HG03378 (cell line): ENCODE measurements at regions not wholly inside any gene's neighbourhood (a gene's known extent, or its start where the extent isn't known, plus 50 kb on each side); places are given as distances from the start of the nearest gene placed in this dataset.

Source experiments
- ATAC-seq: cut with Tn5 transposase; IDR thresholded peaks from one replicate; pipeline ENCODE4 v1.9.1; 2021; ENCODE audit warnings: mild to moderate bottlenecking, moderate library complexity; ENCODE audit not compliant: unreplicated experiment

- no peak for ATAC-seq
Observed at GRCh38 chr10:43982250-43982649, 333.6 kb upstream of the ZNF32 start.

- no peak for ATAC-seq
Observed at GRCh38 chr10:43981696-43982095, 333.0 kb upstream of the ZNF32 start.

- ATAC-seq, result no peak
Observed at GRCh38 chr10:43981232-43981631, 332.6 kb upstream of the ZNF32 start.

DNA sequence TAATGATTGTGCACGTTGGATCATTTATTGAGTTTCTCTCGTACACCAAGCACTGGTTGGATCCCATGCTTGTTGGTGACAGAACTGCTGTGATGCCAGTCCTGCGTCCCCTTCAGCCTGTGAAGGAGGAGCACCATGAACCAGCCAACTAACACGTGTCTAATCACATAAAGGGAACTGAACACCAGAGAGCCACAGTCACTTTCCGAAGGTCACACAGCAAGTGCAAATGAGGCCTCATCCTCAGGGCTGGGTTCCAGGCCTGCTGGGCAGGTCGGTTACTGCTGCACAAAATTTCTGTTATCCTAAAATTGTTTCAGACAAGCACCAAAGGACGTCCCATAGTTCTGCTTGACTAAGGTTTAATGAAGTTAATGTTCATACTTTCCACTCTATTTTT lies 332.0 kb upstream of the ZNF32 start:
- no peak for ATAC-seq

DNA sequence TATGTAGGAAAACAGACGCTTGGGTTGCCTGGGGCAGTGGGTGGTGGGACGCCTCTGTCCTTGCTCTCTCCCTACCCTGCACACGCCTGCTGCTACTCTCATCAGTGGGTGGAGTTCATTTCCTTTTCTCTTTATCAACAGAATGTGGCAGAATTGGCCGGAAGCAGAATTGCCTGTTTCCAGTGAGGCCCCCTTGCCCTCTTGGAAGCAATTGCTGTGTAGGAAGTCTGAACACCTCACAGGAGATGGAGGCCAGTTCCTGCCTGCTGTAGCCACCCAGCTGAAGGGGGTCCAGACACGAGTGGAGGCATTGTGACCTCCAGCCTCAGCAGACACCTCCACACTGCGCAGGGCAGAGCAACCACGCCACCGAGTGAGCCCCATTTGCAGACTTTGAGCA lies 331.6 kb upstream of the ZNF32 start:
- no peak for ATAC-seq

GRCh38 chr10:43979551-43979950 lies 330.9 kb upstream of the ZNF32 start:
- no peak for ATAC-seq

DNA sequence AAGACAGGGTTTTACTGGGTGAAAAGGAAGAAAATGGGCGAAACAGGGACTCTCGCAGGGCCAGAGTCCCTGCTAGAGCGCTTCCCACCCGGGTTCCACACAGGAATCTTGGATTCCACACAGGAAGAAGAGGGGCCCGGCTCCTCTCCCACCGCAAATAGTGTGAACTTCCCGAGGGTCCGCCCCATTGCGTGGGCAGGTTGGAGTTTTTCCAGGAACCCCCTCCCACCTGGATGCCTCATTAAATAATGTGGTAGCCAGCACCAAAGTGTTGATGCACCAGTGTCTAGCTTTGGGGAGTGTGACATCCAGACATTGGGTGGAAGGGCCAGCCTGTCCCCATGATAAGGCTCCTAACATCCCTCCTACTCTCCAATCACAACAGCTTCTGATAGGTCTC lies 330.3 kb upstream of the ZNF32 start:
- ATAC-seq, result no peak

DNA sequence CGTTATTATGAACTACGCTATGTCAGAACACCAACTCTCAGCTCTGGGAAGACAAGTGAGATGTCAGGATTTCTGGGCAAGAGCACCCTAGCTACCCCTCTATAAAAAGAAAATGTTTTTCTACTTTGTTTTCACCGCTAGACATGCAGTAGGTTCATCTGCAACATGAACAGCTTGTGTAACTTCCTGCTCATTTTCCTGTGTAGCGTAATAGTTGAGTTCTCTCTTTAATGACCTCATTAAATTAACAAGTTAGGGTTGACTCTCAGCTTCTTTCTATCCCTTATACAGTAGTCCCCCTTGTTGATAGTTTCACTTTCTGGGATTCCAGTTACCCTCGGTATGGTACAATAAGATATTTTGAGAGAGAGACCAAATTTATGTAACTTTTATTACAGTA lies 329.4 kb upstream of the ZNF32 start:
- ATAC-seq, result no peak

- no peak for ATAC-seq
Observed at GRCh38 chr10:43976292-43976691, 327.6 kb upstream of the ZNF32 start.

DNA sequence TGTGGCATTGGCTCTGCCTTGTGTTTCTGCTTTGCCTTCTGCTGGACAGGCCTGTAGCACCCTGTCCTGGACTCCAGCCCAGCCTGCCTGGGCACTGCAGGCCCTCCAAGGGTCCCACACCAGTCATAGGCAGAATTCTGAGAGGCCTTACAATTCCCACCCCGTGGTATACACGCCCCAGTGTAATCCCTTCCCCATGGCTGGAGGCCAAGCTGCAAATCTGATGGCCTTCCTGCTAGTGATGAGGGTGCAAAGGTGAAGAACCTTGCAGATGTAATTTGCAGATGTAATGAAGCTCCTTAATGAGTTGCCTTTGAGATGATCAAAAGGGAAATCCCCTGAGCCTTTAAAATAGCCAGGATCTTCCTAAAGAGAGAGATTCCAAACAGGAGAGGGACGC lies 325.1 kb upstream of the ZNF32 start:
- ATAC-seq, result no peak

DNA sequence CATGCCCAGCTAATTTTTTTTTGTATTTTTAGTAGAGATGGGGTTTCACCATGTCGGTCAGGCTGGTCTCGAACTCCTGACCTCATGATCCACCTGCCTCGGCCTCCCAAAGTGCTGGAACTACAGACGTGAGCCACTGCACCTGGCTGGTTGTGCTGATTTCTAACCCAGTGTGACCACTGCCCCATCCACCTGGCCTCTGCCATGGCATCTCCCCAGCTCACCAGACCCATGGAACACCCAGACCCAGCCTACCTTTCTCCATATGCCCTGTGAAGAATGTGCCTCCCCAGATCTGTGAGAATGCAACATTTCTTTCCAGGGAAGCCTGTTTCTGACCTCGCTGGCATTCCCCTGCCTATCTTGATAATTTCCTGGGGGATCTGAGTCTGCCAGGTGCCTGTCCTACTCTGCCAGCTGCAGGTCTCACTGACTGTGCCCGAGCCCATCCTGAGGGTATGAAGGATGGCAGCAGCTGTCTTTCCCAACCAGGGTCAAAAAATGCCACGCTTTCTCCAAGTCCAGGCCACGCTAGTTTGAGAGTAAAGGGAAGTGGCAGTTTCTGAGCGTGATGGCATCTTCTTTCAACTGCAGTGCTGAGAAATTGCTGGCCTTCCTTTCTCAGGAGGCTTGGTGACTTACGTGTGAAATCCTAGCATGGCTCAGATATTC lies 324.4 kb upstream of the ZNF32 start:
- no peak for ATAC-seq

DNA sequence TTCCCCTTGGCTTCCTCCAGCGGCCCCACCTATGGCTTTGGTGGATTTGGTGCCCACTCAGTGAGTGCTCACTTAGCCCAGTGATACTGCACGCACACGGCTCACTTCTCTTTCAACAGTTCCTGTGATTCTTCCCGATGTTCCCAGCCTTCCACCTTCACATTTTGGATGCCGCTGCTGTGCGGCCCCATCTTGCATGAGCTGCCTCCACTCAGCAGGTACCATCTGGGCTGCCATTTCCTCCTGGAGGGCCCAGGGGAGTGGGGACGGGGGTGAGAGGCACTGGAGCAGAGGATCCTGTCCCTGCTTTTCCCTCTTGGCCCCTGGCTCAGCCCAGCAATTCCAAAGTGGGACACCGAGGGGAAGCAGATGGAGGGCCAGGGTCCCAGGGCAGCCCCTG lies 323.3 kb upstream of the ZNF32 start:
- no peak for ATAC-seq

DNA sequence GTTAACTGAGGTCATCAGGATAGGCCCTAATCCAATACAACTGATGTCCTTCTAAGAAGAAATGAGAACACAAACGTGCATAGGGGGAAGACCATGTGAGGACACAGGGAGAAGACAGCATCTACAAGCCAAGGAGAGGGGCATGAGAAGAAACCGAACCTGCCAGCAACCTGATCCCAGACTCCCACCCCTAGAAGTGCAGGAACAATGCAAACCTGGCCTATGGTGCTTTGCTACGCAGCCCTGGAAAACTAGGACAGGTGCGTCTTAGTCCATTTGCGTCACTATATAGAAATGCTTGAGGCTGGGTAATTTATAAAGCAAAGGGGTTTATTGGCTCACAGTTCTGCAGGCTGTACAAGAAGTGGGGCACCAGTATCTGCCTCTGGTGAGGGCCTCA lies 322.6 kb upstream of the ZNF32 start:
- ATAC-seq, result no peak

DNA sequence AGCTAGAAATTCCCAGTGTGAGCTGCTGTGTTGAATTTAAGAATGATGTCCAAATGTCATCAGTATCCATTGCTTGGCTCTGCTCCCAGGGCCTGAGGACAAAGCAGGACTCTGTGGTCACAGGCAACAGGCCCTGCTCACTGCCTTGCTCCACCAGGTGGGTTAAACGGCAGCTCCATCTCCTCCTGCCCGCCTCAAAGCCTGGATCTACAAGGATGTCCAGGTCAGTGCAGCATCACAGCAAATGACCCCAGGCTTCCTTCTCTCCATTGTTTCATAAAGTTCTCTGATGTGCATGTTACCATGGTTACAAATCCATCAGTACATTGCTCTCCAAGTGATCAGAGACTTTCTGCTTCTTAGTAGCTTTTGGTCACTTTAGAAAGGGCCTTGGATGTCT lies 322.0 kb upstream of the ZNF32 start:
- no peak for ATAC-seq

- no peak for ATAC-seq
Observed at GRCh38 chr10:43970018-43970698, 321.5 kb upstream of the ZNF32 start.

DNA sequence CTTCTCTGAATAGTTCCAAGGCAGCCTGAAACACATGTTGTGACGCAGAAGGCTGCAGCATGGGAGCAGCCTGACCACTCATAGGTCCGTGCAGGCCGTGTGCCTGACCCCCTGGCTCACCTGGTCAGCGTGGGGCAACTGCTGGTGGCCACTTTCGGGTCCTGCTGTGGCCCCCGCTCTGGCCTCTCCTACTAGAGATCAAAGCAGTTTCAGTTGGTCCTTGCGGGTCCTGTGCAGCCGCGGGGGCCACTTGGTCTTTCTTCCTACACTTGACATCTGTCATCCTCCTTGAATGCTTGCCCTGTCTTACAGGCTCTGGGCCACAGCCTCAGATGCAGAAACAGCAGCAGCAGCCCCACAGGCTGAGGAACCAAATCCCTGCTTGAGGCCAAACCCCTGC lies 320.8 kb upstream of the ZNF32 start:
- no peak for ATAC-seq

DNA sequence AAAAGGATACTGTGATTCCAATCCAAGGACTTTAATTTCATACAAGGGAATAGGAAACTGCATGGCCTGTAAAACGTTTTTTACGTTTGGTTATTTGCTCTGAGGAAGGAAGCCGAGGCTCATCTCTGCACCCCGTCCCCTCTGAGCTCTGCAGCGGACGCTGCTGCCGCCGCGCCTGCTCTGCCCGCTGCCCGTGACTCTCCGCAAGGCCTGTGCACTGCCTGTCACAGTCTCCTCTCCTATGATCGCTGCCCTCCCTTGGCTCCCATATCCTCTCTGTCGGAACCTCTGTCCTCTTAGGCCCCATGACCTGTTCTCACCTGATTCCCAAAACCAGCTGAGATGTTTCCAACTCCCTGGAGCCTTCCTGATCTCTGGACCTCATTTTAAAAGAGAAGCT lies 320.3 kb upstream of the ZNF32 start:
- no peak for ATAC-seq

DNA sequence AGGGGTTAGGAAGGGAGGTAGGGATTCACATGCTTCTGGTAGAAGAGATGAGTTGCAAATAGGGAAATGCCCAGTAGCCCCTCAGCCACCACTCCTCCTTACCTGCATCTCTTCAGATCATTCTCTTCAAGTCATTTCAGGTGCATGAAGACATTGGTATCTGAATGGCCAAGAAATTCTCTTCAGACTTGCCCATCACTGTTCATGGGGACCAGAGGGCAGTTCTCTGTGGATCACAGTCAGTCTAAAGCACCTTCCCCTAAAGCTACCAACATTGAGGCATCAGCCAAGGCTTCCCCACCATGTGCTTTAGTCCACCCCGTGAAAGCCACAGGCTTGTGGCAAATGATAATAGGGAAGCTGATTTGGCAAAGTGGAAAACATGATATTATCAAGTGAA lies 319.4 kb upstream of the ZNF32 start:
- no peak for ATAC-seq

DNA sequence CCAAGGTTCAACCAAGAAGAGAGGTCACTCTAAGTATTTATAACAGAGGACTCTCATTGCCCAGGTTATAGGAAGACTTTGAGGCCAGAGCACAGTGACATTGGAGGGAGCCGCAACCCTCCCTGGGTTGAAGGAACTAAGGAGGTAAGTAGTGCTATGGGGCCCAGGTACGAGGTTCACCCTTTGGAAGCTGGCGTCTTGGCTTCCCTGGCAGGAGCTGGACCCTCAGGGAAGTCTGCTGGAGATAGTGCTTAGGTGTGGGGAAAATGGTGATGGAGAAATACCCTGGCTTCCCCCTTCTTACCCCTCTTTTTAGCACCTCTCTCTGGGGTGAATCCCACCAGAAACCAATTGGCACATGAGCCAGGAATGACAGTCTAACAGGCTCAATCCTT lies 317.9 kb upstream of the ZNF32 start:
- ATAC-seq, result no peak

DNA sequence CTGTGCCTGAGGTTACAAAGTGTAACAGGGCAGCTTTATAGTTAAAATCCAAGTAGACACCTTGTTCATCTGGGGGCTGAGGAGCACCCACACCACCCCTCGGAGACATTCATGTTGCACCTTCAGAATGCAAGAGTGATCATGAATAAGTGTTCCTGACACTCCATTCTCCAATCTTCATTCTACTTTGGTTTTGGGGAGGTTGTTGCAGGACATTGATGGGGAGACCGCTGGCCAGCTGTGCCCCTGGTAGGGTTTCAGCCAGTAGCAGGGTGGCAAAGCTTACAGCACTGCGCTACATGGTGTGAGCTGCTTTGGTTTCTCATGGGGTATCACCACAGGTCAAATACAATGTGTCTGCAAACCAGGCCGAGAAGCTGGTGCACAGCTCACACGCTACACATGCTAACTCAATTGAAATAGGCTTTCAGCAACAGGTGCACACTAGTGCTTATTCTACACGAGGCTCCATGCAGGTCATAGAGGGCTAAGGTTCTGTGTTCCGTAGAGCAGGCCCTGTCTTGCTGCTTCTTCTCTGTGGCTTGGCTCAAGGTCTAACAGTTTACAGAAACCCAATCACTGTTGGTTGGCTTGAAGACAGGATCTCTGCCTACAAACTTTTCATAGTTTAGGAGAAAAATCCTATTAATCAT lies 317.4 kb upstream of the ZNF32 start:
- no peak for ATAC-seq

GRCh38 chr10:43965033-43965917 lies 316.6 kb upstream of the ZNF32 start:
- ATAC-seq, result peak; percentile 69
